K562 (cell line): ENCODE measurements at regions not wholly inside any gene's neighbourhood (a gene's known extent, or its start where the extent isn't known, plus 50 kb on each side); places are given as distances from the start of the nearest gene placed in this dataset.

Experiments used
- ATAC-seq: fragments of 200-7000 bp; cut with Tn5 transposase; 3 replicates; pipeline ENCODE4 v1.9.1; 2020; ENCODE audit warnings: moderate library complexity
- BruUV-seq: library from RNA; stranded (reverse); fragments of 400-500 nt; replicated peaks from 2 replicates; lab custom pipeline; 2021; lab: Mats Ljungman, UMichigan
- CTCF ChIA-PET: fragments of 300-600 bp; formaldehyde crosslinking; extraction: SDS; loops from one replicate; lab custom pipeline; 2021; ENCODE audit warnings: low intra/inter-chr PET ratio; lab: Yijun Ruan, JAX
- POLR2A ChIA-PET: fragments of 300-600, 350-650 bp; sonication (Branson Sonifier 250); formaldehyde crosslinking; extraction: SDS; loops from one replicate; lab custom pipeline; 2021; ENCODE audit warnings: antibody characterized with exemption, inconsistent platforms; lab: Yijun Ruan, JAX
- DNase-seq, 4 experiments: peaks; one replicate each; pipeline versions ENCODE4 v3.0.0 to v3.0.0-alpha.2; 2011 to 2018; ENCODE audit warnings: low spot score in 3 of 4, mixed read lengths in 3 of 4; ENCODE audit errors: extremely low read depth in 1 of 4
- FAIRE-seq: peaks from 2 replicates; lab custom pipeline; 2011; peaks lifted over from hg19 to GRCh38; lab: Jason Lieb, UNC
- H2AFZ ChIP-seq: 2 replicates; pipeline ENCODE4 v1.6.0; 2011; ENCODE audit warnings: low read depth, low read length, control low read depth, inconsistent platforms
- H3K27ac ChIP-seq: fragments of 200-600 bp; 3 replicates; pipeline ENCODE4 v1.8.0; 2011; ENCODE audit warnings: low read depth, mild to moderate bottlenecking, control low read depth, inconsistent platforms, low read length, moderate library complexity, mixed read lengths; ENCODE audit errors: extremely low read depth
- H3K27me3 ChIP-seq, 2 experiments: fragments of 300-600 bp in 1 of 2; 2 replicates in 1 of 2; 3 replicates in 1 of 2; pipeline versions ENCODE4 v1.6.0 to v1.8.0; 2011; ENCODE audit warnings: inconsistent platforms in 2 of 2, low read length in 2 of 2, mild to moderate bottlenecking in 1 of 2, mixed read lengths in 1 of 2, moderate library complexity in 1 of 2; ENCODE audit not compliant: control insufficient read depth in 2 of 2, insufficient read depth in 2 of 2
- H3K36me3 ChIP-seq: fragments of 300-600 bp; 3 replicates; pipeline ENCODE4 v1.8.0; 2011; ENCODE audit warnings: mild to moderate bottlenecking, low read length, inconsistent platforms; ENCODE audit not compliant: control insufficient read depth, insufficient read depth
- H3K4me1 ChIP-seq, 2 experiments: fragments of 200-600 bp in 1 of 2; replicated peaks in 1 of 2; 2 replicates in 1 of 2; 3 replicates in 1 of 2; pipeline versions ENCODE4 v1.5.1 to v1.8.0; 2011; ENCODE audit warnings: inconsistent platforms in 2 of 2, low read length in 2 of 2, mild to moderate bottlenecking in 1 of 2, mixed read lengths in 1 of 2, moderate library complexity in 1 of 2; ENCODE audit not compliant: control insufficient read depth in 2 of 2, insufficient read depth in 2 of 2
- H3K4me2 ChIP-seq: 2 replicates; pipeline ENCODE4 v1.6.1; 2011; ENCODE audit warnings: low read length, control low read depth, inconsistent platforms, mixed read lengths; ENCODE audit not compliant: insufficient read depth
- H3K4me3 ChIP-seq: fragments of 200-600 bp; sonication (generic), shearing (Covaris generic); 2 replicates; pipeline ENCODE4 v1.5.1; 2016; ENCODE audit warnings: control low read depth, inconsistent platforms
- H3K79me2 ChIP-seq: fragments of 200-600 bp; 3 replicates; pipeline ENCODE4 v1.8.0; 2011; ENCODE audit warnings: low read length, inconsistent platforms; ENCODE audit not compliant: control insufficient read depth, insufficient read depth
- H3K9ac ChIP-seq, 2 experiments: 2 replicates each; pipeline versions ENCODE4 v1.6.0 to v1.6.1; 2011; ENCODE audit warnings: low read depth in 2 of 2, low read length in 2 of 2, control low read depth in 1 of 2, inconsistent platforms in 1 of 2, mild to moderate bottlenecking in 1 of 2, mixed read lengths in 1 of 2; ENCODE audit not compliant: insufficient read depth in 1 of 2
- H3K9me1 ChIP-seq: one replicate; pipeline ENCODE4 v1.6.0; 2011; ENCODE audit warnings: inconsistent platforms, mild to moderate bottlenecking, low read length, moderate library complexity; ENCODE audit not compliant: control insufficient read depth, insufficient read depth
- H3K9me3 ChIP-seq: replicated peaks from 2 replicates; pipeline ENCODE4 v1.5.1; 2011; ENCODE audit warnings: low read depth, low read length, inconsistent platforms; ENCODE audit not compliant: control insufficient read depth, insufficient read depth
- H4K20me1 ChIP-seq: replicated peaks from 2 replicates; pipeline ENCODE4 v1.6.1; 2011; ENCODE audit warnings: low read length, inconsistent platforms, mixed read lengths; ENCODE audit not compliant: control insufficient read depth, insufficient read depth
- CEBPG ChIP-seq, 3 experiments: fragments of 200-800 bp in 1 of 3; sonication (Bioruptor generic) in 1 of 3; sonication (generic) in 1 of 3; formaldehyde crosslinking in 1 of 3; IDR thresholded peaks in 2 of 3; conservative IDR thresholded peaks in 1 of 3; 2 replicates each; pipeline versions ENCODE4 v1.6.1 to v1.8.0; 2016 to 2022; ENCODE audit warnings: missing compliant biosample characterization in 2 of 3, missing genetic modification characterization in 2 of 3, mild to moderate bottlenecking in 1 of 3, missing genetic modification reagents in 1 of 3
- RAD21 ChIP-seq, 2 experiments: fragments of 250-450 bp in 1 of 2; fragments of 450-650 bp in 1 of 2; sonication (Bioruptor Pico) in 1 of 2; formaldehyde crosslinking in 1 of 2; IDR thresholded peaks in 1 of 2; conservative IDR thresholded peaks in 1 of 2; 2 replicates each; pipeline versions ENCODE4 v1.4.0 to v1.8.0; 2020 to 2022; ENCODE audit warnings: mild to moderate bottlenecking in 2 of 2, moderate library complexity in 1 of 2
- SNIP1 ChIP-seq: fragments of 450-650 bp; IDR thresholded peaks from 2 replicates; pipeline ENCODE4 v1.7.1; 2017; ENCODE audit warnings: low read depth, mild to moderate bottlenecking
- ZNF408 ChIP-seq: fragments of 250-450 bp; sonication (Bioruptor Pico); IDR thresholded peaks from 2 replicates; pipeline ENCODE4 v1.4.0; 2020; ENCODE audit warnings: low read depth, mild to moderate bottlenecking, moderate library complexity
- WGBS: fragments of 100-300 bp; shearing (Covaris generic); methylation state at CpG from one replicate; pipeline ENCODE4 v1.1.6; 2016; ENCODE audit warnings: low coverage, mixed read lengths; ENCODE audit not compliant: insufficient coverage; ENCODE audit errors: missing lambda C conversion rate; 5-methylcytosine and 5-hydroxymethylcytosine counted together
- in situ Hi-C: fragments of 300-500 bp; cut with MboI; formaldehyde crosslinking; loops from 4 replicates; pipeline ENCODE4 v1.15.0; 2018; ENCODE audit warnings: inconsistent platforms, mixed read lengths
- intact Hi-C: fragments of 100-400 bp; cut with micrococcal nuclease; formaldehyde crosslinking; loops from 2 replicates; pipeline ENCODE4 v1.14.2; 2022
- TF ChIP-seq, protein P1 (sequence below), 2 experiments: fragments of 450-650 bp in 1 of 2; sonication (generic) in 1 of 2; formaldehyde crosslinking in 1 of 2; IDR thresholded peaks in 1 of 2; conservative IDR thresholded peaks in 1 of 2; 2 replicates each; pipeline versions ENCODE4 v1.6.1 to v1.8.1; 2016 to 2023; ENCODE audit warnings: mild to moderate bottlenecking in 2 of 2, moderate library complexity in 2 of 2, inconsistent platforms in 1 of 2, missing genetic modification reagents in 1 of 2

- TF ChIP-seq ZNF408 (CRISPR knock-in tag): no peak
- TF ChIP-seq, protein P1, sequence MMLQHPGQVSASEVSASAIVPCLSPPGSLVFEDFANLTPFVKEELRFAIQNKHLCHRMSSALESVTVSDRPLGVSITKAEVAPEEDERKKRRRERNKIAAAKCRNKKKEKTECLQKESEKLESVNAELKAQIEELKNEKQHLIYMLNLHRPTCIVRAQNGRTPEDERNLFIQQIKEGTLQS (IDR thresholded peaks at IDR 0.05): peak; percentile 54; the same call in 1 of the 2 replicates
- TF ChIP-seq, protein P1 (CRISPR knock-in tag; conservative IDR thresholded peaks at IDR 0.05): no peak
- TF ChIP-seq SNIP1: no peak
- TF ChIP-seq RAD21 (CRISPR knock-in tag; conservative IDR thresholded peaks at IDR 0.05 in 1 of 2, IDR thresholded peaks at IDR 0.05 in 1 of 2): 0 out of 4 replicates have a peak, but pooled peaks of 1 of the 2 experiments have one; percentile 27
- TF ChIP-seq CEBPG (CRISPR knock-in tag; IDR thresholded peaks at IDR 0.05): no peak
- TF ChIP-seq CEBPG (tag; conservative IDR thresholded peaks at IDR 0.05 in 1 of 2, IDR thresholded peaks at IDR 0.05 in 1 of 2): peak; percentile 53 to 74
These were observed 161.5 kb downstream of the TBX15 start for GRCh38 chr1:118826669-118827068.

More at GRCh38 chr1:118826669-118827068, 161.5 kb downstream of the TBX15 start:
- BruUV-seq: no TSS peak
- Histone ChIP-seq H3K4me2 (no peak overlapping the region), H3K9ac (no peak overlapping the region), H3K79me2 (no peaks in the 10 kb centered on the region), H3K27ac (no peak overlapping the region), H3K4me1 (no peaks in the 10 kb centered on the region), H3K4me3 (no peak overlapping the region), H3K9me3 (no peaks in the 10 kb centered on the region), H3K27me3 (no peaks in the 10 kb centered on the region), H3K36me3 (no peaks in the 10 kb centered on the region), H3K9me1 (no peaks in the 10 kb centered on the region), H2AFZ (no peak overlapping the region), H4K20me1 (no peaks in the 10 kb centered on the region)
- DNase-seq (no peak), FAIRE-seq (no peak), ATAC-seq (no peak)
- POLR2A ChIA-PET: no interaction called here
- CTCF ChIA-PET: no interaction called here
- 4% methylated on average over 3 of the region's 3 CpGs for WGBS
- in situ Hi-C loops (no loop called here), intact Hi-C loops (no loop called here)
